ENCODE measurements at regions not wholly inside any gene's neighbourhood (a gene's known extent, or its start where the extent isn't known, plus 50 kb on each side); places are given as distances from the start of the nearest gene placed in this dataset.

- no peaks in the 10 kb centered on the region for H3K4me1 ChIP-seq
- intact Hi-C loops (cut with micrococcal nuclease), result no loop called here
- no peak for TF ChIP-seq CTCF (IDR thresholded peaks at IDR 0.05; ENCODE audit: borderline replicate concordance)
- no peak overlapping the region for H3K4me3 ChIP-seq
- H3K9me3 ChIP-seq (replicated peaks), result peaks cover 12% of the 10 kb centered on the region
- no peaks in the 10 kb centered on the region for H3K36me3 ChIP-seq
- no peak for DNase-seq
- H3K27me3 ChIP-seq (ENCODE audit: low read depth), result no peaks in the 10 kb centered on the region
- no peak overlapping the region for H3K27ac ChIP-seq (replicated peaks)
Measured at GRCh38 chr13:88628882-88629281, 957.7 kb downstream of the SLITRK5 start.

GRCh38 chr13:88637935-88638334, 966.8 kb downstream of the SLITRK5 start:
- Histone ChIP-seq H3K36me3 (no peaks in the 10 kb centered on the region), H3K9me3 (replicated peaks) (peaks cover 24% of the 10 kb centered on the region), H3K4me3 (no peak overlapping the region), H3K4me1 (no peaks in the 10 kb centered on the region), H3K27me3 (ENCODE audit: low read depth) (no peaks in the 10 kb centered on the region), H3K27ac (replicated peaks) (no peak overlapping the region)
- no peak for TF ChIP-seq CTCF (IDR thresholded peaks at IDR 0.05; ENCODE audit: borderline replicate concordance)
- intact Hi-C loops (cut with micrococcal nuclease), result no loop called here
- no peak for DNase-seq

- no peak for TF ChIP-seq CTCF (IDR thresholded peaks at IDR 0.05; ENCODE audit: borderline replicate concordance)
- H3K27me3 ChIP-seq (ENCODE audit: low read depth), result no peaks in the 10 kb centered on the region
- intact Hi-C loops (cut with micrococcal nuclease), result no loop called here
- H3K27ac ChIP-seq (replicated peaks), result no peak overlapping the region
- peaks cover 65% of the 10 kb centered on the region for H3K9me3 ChIP-seq (replicated peaks)
- DNase-seq, result no peak
- H3K36me3 ChIP-seq, result no peaks in the 10 kb centered on the region
- no peak overlapping the region for H3K4me3 ChIP-seq
- H3K4me1 ChIP-seq, result no peaks in the 10 kb centered on the region
Measured at GRCh38 chr13:88643233-88643632, 972.1 kb downstream of the SLITRK5 start.

- H3K27me3 ChIP-seq (ENCODE audit: low read depth), result no peaks in the 10 kb centered on the region
- TF ChIP-seq CTCF (IDR thresholded peaks at IDR 0.05; ENCODE audit: borderline replicate concordance), result no peak
- H3K36me3 ChIP-seq, result no peaks in the 10 kb centered on the region
Measured at GRCh38 chr13:88648598-88649373, 977.6 kb downstream of the SLITRK5 start.

GRCh38 chr13:88649855-88650254, 978.7 kb downstream of the SLITRK5 start:
- Histone ChIP-seq H3K9me3 (replicated peaks) (peaks cover 23% of the 10 kb centered on the region), H3K4me3 (no peak overlapping the region), H3K36me3 (no peaks in the 10 kb centered on the region), H3K27ac (replicated peaks) (no peak overlapping the region), H3K4me1 (no peaks in the 10 kb centered on the region), H3K27me3 (ENCODE audit: low read depth) (no peaks in the 10 kb centered on the region)
- no peak for TF ChIP-seq CTCF (IDR thresholded peaks at IDR 0.05; ENCODE audit: borderline replicate concordance)
- no peak for DNase-seq
- intact Hi-C loops (cut with micrococcal nuclease), result no loop called here

More at GRCh38 chr13:88648598-88649373, 977.6 kb downstream of the SLITRK5 start:
- no peak for DNase-seq
- H3K4me1 ChIP-seq, result no peaks in the 10 kb centered on the region
- H3K4me3 ChIP-seq, result no peak overlapping the region
- peaks cover 32% of the 10 kb centered on the region for H3K9me3 ChIP-seq (replicated peaks)
- no peak overlapping the region for H3K27ac ChIP-seq (replicated peaks)
- intact Hi-C loops (cut with micrococcal nuclease), result no loop called here

Data from left ventricle myocardium inferior (tissue), 1 donor.